GM21737 (cell line): ENCODE measurements at regions not wholly inside any gene's neighbourhood (a gene's known extent, or its start where the extent isn't known, plus 50 kb on each side); places are given as distances from the start of the nearest gene placed in this dataset.
"Not testable (repeated sequence)": the region's sequence is repeated elsewhere in the genome, so short reads cannot be mapped to it uniquely, and the experiment has no call there.

ENCODE experiments used
- ATAC-seq: cut with Tn5 transposase; IDR thresholded peaks from one replicate; pipeline ENCODE4 v1.9.1; 2021; ENCODE audit warnings: mild to moderate bottlenecking, moderate library complexity; ENCODE audit not compliant: unreplicated experiment

DNA sequence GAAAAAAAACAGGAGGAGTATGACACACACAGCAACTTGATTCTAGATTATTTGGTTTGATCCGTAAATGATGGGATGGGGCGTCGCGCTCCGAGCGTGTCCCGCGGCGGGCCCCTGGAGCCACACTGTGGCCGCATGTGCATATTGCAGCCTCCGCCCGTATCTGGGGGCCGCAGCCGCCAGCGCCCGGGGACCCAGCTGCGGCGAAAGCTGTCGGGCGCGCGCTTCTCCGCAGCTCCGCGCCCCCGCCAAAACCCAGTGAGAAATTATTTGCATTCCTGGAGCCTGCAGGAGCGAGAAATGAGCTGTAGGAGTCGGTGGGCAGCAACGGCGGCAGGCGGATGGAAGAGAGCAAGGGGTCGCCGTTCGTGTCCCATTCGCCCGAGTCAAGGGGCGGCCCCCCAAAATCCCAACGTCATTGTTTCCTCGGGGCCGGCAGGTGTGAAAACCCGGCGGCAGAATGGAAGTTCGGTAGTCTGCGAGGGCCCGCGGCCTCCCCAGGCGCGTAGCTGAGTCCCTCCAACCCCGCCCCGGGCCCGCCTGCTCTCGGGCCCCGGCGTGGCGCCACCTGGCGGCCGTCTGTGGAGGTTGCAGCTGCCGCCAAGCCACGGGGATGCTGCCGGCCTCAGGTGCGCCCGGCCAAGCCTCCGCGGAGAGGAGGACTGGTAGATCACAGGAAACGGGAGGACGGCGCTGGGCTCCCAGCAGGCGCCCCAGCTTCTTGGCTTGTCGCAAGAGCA lies 86.8 kb downstream of the FAM72B start:
- peak; percentile 90 for ATAC-seq

DNA sequence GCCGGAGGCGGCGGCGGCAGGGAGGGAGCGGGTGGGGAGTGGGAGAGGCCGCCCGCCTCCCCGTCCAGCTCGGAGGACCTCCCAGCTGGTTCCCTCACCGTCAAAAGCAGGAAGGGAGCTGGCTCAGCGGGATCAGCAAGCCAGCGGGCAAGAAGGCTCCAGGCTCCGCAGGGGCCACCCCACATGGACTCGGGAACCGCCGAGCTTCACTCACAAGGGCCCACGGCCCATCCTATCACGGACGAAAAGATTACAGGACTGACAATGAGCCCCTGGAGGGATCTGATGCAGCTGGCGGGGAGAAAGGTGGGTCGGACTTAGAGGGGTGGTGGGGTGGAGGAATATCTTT lies 86.3 kb downstream of the FAM72B start:
- not testable (repeated sequence) for ATAC-seq

DNA sequence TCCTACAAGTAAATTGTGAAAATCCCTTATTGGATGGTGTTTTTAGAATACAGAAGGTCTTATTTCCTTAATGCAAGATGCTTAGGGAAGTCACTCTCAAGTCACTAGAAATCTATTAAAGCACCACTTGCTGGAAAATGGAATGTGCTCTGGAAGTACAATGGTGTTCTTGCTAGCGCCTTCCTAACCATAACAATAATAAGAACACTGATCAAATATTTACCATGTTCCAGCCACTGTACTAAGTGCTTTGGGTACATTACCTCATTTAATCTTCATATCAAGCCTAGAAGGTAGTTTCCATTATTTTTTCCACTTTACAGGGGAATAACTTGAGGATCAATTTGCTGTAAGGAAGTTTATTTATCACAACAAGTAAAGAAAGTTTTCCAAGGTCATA lies 75.1 kb downstream of the FAM72B start:
- not testable (repeated sequence) for ATAC-seq

DNA sequence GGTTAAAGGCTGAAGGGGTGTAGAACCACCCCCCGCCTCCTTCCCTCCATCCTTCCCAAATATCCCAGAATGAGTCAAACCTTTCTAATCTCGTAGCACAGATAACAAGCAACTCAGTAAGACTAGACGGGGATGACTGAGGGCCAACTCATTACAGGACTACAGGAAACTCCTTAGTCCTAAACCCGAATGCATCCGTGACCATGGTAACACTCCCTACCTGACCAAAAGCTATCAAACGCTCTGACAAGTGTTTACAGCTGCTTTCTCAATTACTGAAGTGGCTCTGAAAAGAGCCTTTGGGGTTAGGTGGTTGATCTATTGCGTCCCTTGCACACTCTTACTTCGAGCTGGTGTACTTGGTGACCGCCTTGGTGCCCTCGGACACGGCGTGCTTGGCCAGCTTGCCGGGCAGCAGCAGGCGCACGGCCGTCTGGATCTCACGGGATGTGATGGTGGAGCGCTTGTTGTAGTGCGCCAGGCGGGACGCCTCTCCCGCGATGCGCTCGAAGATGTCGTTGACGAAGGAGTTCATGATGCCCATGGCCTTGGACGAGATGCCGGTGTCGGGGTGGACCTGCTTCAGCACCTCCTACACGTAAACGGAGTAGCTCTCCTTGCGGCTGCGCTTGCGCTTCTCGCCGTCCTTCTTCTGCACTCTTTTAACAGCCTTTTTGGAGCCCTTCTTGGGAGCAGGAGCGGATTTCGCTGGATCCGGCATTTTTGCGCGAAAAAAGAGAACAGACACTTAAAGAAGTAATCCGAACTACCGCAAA lies 67.4 kb downstream of the FAM72B start:
- not testable (repeated sequence) for ATAC-seq

DNA sequence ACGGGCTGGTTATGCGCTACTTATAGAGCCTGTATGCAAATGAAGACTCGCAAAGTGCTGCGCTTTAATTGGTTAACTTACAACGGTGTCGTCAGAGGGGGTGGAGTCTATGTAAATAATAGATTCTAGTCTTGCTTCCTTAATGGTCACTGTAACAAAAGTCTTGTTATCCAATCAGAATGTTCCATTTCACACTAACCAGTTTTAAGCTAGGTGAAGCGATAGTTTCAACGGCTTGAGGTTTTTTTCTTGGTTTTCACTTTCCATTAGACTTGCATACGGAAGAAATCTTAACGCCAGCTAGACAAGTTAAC lies 66.9 kb downstream of the FAM72B start:
- not testable (repeated sequence) for ATAC-seq

DNA sequence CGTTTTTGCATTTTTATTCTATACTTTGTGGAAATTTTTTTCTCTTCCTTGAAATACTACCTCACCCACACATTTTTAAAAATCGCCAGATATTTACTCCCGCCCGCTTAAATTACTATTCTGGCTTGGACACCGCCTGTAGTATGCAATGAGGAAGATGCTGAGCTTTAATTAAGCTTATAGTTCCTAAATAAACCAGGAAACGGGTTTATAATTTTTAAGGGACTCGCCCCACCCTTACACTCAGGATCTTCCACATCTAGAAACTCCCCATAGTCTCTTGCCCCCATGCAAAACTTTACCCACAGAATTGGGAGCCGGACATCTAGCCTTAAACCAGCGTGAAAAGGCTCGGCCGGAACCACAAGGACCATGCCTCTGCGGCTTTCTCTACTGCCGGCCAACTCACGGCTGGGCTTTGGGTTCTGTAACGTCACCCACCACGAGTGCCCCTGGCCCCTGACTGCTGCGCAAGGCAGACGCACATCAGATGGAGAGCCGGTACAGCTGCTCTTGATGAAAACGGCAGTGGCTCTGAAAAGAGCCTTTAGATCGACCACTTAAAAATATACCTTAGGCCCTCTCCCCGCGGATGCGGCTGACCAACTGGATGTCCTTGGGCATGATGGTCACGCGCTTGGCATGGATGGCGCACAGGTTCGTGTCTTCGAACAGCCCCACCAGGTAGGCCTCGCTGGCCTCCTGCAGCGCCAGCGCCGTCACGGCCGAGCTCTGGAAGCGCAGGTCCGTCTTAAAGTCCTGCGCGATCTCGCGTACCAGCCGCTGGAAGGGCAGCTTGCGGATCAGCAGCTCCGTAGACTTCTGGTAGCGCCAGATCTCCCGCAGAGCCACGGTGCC lies 66.3 kb downstream of the FAM72B start:
- ATAC-seq, result not testable (repeated sequence)
